Right lobe of liver (tissue), 4 donors: ENCODE measurements at regions not wholly inside any gene's neighbourhood (a gene's known extent, or its start where the extent isn't known, plus 50 kb on each side); places are given as distances from the start of the nearest gene placed in this dataset.

Experiments
- CTCF ChIP-seq, 4 donors: fragments of 200-600 bp in 3 of 4; fragments of 450-650 bp in 1 of 4; IDR thresholded peaks; one replicate each; pipeline versions ENCODE4 v1.5.1 to v1.8.0; 2016 to 2022; ENCODE audit warnings: antibody characterized with exemption in 4 of 4, mild to moderate bottlenecking in 2 of 4
- POLR2A ChIP-seq: fragments of 450-650 bp; IDR thresholded peaks from one replicate; pipeline ENCODE4 v1.6.1; 2017; ENCODE audit warnings: antibody characterized with exemption, mild to moderate bottlenecking
- donor health status: DM: no; HTN: no; CAD: no.
- donor health status: DM: no; HTN: no; CAD: no.
- donor health status: DM: no; HTN: yes; CAD: no.

DNA sequence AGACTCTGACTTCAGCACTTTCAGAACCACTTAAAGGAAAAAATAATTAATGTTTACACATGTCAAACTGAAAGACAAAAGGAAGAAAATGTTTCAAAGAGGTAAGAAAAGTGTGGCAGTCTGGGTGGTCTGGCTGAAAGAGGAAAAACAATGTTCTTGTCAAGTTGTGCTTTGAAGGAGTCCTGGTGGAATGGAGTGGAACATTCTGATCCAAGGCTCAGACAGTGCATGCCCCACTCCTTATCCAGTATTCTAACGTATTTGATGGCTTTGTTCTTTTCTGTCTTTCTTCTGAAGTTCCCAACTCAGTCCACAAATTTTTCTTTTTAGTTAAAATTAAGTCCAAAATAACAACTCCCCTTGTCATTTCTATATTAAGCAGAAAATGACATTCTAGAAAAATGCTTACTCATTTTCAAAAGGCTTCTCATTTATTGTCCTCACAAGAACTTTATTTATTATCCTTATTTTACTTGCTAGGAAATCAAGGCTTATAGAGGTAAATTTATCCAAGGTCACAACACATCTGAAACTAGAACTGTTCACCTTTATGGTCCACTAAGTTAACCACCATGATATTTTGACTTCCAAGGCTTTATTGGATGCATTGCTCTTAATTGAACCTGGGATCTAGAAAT, 121.7 kb upstream of the NAP1L1 start:
- no peak for TF ChIP-seq POLR2A
- no peak for TF ChIP-seq CTCF (IDR thresholded peaks at IDR 0.05)
